ENCODE measurements at regions not wholly inside any gene's neighbourhood (a gene's known extent, or its start where the extent isn't known, plus 50 kb on each side); places are given as distances from the start of the nearest gene placed in this dataset.

GRCh38 chr15:69731081-69731330 lies 278.4 kb downstream of the RPLP1 start:
- TF ChIP-seq CTCF (IDR thresholded peaks at IDR 0.05) = no peak
- DNase-seq (ENCODE audit: low spot score) (no peak), ATAC-seq (ENCODE audit: insufficient number of reproducible peaks, low FRiP score, low read depth) (no peak)
- no peak overlapping the region for H3K27ac ChIP-seq
- no peak overlapping the region for H3K4me3 ChIP-seq
- no peaks in the 10 kb centered on the region for H3K4me1 ChIP-seq (ENCODE audit: control insufficient read depth in 1 of 2, low read depth in 2 of 2)
- H3K9me3 ChIP-seq = no peaks in the 10 kb centered on the region
- H3K27me3 ChIP-seq (replicated peaks; ENCODE audit: insufficient read depth) = no peaks in the 10 kb centered on the region
- H3K36me3 ChIP-seq = no peaks in the 10 kb centered on the region

- Histone ChIP-seq H3K4me3 (no peak overlapping the region), H3K36me3 (no peaks in the 10 kb centered on the region), H3K4me1 (ENCODE audit: control insufficient read depth in 1 of 2, low read depth in 2 of 2) (no peaks in the 10 kb centered on the region), H3K9me3 (no peaks in the 10 kb centered on the region), H3K27ac (no peak overlapping the region), H3K27me3 (replicated peaks; ENCODE audit: insufficient read depth) (no peaks in the 10 kb centered on the region)
- ATAC-seq (ENCODE audit: insufficient number of reproducible peaks, low FRiP score, low read depth) = no peak
- no peak for DNase-seq (ENCODE audit: low spot score)
- no peak for TF ChIP-seq CTCF (IDR thresholded peaks at IDR 0.05)
Measured at GRCh38 chr15:69731581-69731980, 279.0 kb downstream of the RPLP1 start.

- ATAC-seq (ENCODE audit: insufficient number of reproducible peaks, low FRiP score, low read depth) = no peak
- Histone ChIP-seq H3K27me3 (replicated peaks; ENCODE audit: insufficient read depth) (no peaks in the 10 kb centered on the region), H3K4me1 (ENCODE audit: control insufficient read depth in 1 of 2, low read depth in 2 of 2) (no peaks in the 10 kb centered on the region), H3K27ac (no peak overlapping the region), H3K4me3 (no peak overlapping the region), H3K36me3 (no peaks in the 10 kb centered on the region), H3K9me3 (no peaks in the 10 kb centered on the region)
- DNase-seq (ENCODE audit: low spot score) = no peak
- no peak for TF ChIP-seq CTCF (IDR thresholded peaks at IDR 0.05)
Measured at GRCh38 chr15:69732133-69732532, 279.5 kb downstream of the RPLP1 start.

GRCh38 chr15:69734699-69735098 lies 282.1 kb downstream of the RPLP1 start:
- H3K9me3 ChIP-seq = no peaks in the 10 kb centered on the region
- H3K4me1 ChIP-seq (ENCODE audit: control insufficient read depth in 1 of 2, low read depth in 2 of 2) = no peaks in the 10 kb centered on the region
- TF ChIP-seq CTCF (IDR thresholded peaks at IDR 0.05) = no peak
- H3K27me3 ChIP-seq (replicated peaks; ENCODE audit: insufficient read depth) = no peaks in the 10 kb centered on the region
- no peak overlapping the region for H3K4me3 ChIP-seq
- ATAC-seq (ENCODE audit: insufficient number of reproducible peaks, low FRiP score, low read depth) (no peak), DNase-seq (ENCODE audit: low spot score) (no peak)
- H3K27ac ChIP-seq = no peak overlapping the region
- no peaks in the 10 kb centered on the region for H3K36me3 ChIP-seq

GRCh38 chr15:69735121-69735520 lies 282.5 kb downstream of the RPLP1 start:
- H3K4me3 ChIP-seq = no peak overlapping the region
- H3K27ac ChIP-seq = no peak overlapping the region
- H3K4me1 ChIP-seq (ENCODE audit: control insufficient read depth in 1 of 2, low read depth in 2 of 2) = no peaks in the 10 kb centered on the region
- H3K27me3 ChIP-seq (replicated peaks; ENCODE audit: insufficient read depth) = no peaks in the 10 kb centered on the region
- no peak for ATAC-seq (ENCODE audit: insufficient number of reproducible peaks, low FRiP score, low read depth)
- no peak for DNase-seq (ENCODE audit: low spot score)
- no peaks in the 10 kb centered on the region for H3K9me3 ChIP-seq
- no peaks in the 10 kb centered on the region for H3K36me3 ChIP-seq
- no peak for TF ChIP-seq CTCF (IDR thresholded peaks at IDR 0.05)
